GM12878 (cell line): ENCODE measurements at regions not wholly inside any gene's neighbourhood (a gene's known extent, or its start where the extent isn't known, plus 50 kb on each side); places are given as distances from the start of the nearest gene placed in this dataset.

ENCODE experiments used
- ATAC-seq: fragments of 200-7000 bp; cut with Tn5 transposase; 3 replicates; pipeline ENCODE4 v1.9.1; 2020; ENCODE audit warnings: mild to moderate bottlenecking, moderate library complexity
- BruUV-seq: library from RNA; stranded (reverse); fragments of 400-500 nt; replicated peaks from 2 replicates; lab custom pipeline; 2021; lab: Mats Ljungman, UMichigan
- CTCF ChIA-PET: fragments of 300-600 bp; sonication (Branson Sonifier 250); formaldehyde crosslinking; extraction: SDS; loops from one replicate; lab custom pipeline; 2021; ENCODE audit warnings: inconsistent platforms; lab: Yijun Ruan, JAX
- POLR2A ChIA-PET: fragments of 350-600 bp; formaldehyde crosslinking; extraction: SDS; loops from one replicate; lab custom pipeline; 2021; ENCODE audit warnings: inconsistent platforms; lab: Charles Lee
- RAD21 ChIA-PET: fragments of 300-600 bp; sonication (Branson Sonifier 250); formaldehyde crosslinking; loops from one replicate; lab custom pipeline; 2023; ENCODE audit warnings: antibody characterized with exemption; ENCODE audit not compliant: unreplicated experiment; lab: Charles Lee
- SMC1A ChIA-PET: fragments of 300-600 bp; sonication (Branson Sonifier 250); formaldehyde crosslinking; loops from one replicate; lab custom pipeline; 2023; ENCODE audit not compliant: unreplicated experiment, uncharacterized antibody; lab: Charles Lee
- DNase-seq: peaks from one replicate; pipeline ENCODE4 v3.0.0-alpha.2; 2011; ENCODE audit warnings: low read depth, low spot score
- FAIRE-seq: peaks from 3 replicates; lab custom pipeline; 2011; peaks lifted over from hg19 to GRCh38; lab: Jason Lieb, UNC
- H2AFZ ChIP-seq: 2 replicates; pipeline ENCODE4 v1.6.0; 2011; ENCODE audit warnings: low read depth, low read length, control low read depth; ENCODE audit not compliant: control insufficient read depth
- H3K27ac ChIP-seq: 2 replicates; pipeline ENCODE4 v1.5.1; 2011; ENCODE audit warnings: control low read depth; ENCODE audit not compliant: control insufficient read depth, insufficient read depth
- H3K27me3 ChIP-seq, 2 experiments: replicated peaks in 1 of 2; 2 replicates each; pipeline versions ENCODE4 v1.6.0 to v1.6.1; 2011; ENCODE audit warnings: low read length in 1 of 2; ENCODE audit not compliant: control insufficient read depth in 2 of 2, insufficient read depth in 2 of 2
- H3K36me3 ChIP-seq, 2 experiments: 2 replicates each; pipeline ENCODE4 v1.5.1; 2011; ENCODE audit warnings: low read length in 1 of 2; ENCODE audit not compliant: control insufficient read depth in 2 of 2, insufficient read depth in 2 of 2
- H3K4me1 ChIP-seq: 2 replicates; pipeline ENCODE4 v1.6.1; 2011; ENCODE audit warnings: mild to moderate bottlenecking, low read length, moderate library complexity, mixed read lengths; ENCODE audit not compliant: control insufficient read depth, insufficient read depth
- H3K4me2 ChIP-seq: 2 replicates; pipeline ENCODE4 v1.6.0; 2011; ENCODE audit warnings: control low read depth; ENCODE audit not compliant: control insufficient read depth, insufficient read depth
- H3K4me3 ChIP-seq: fragments of 200-600 bp; sonication (generic); 2 replicates; pipeline ENCODE4 v1.5.1; 2016
- H3K79me2 ChIP-seq: 2 replicates; pipeline ENCODE4 v1.6.0; 2011; ENCODE audit warnings: low read length; ENCODE audit not compliant: control insufficient read depth, insufficient read depth
- H3K9ac ChIP-seq: 2 replicates; pipeline ENCODE4 v1.8.0; 2011; ENCODE audit warnings: low read length, control low read depth, mixed read lengths; ENCODE audit not compliant: control insufficient read depth, insufficient read depth
- H3K9me3 ChIP-seq: replicated peaks from 3 replicates; pipeline ENCODE4 v1.5.1; 2011; ENCODE audit warnings: mild to moderate bottlenecking, low read length; ENCODE audit not compliant: control insufficient read depth, insufficient read depth
- H4K20me1 ChIP-seq: 2 replicates; pipeline ENCODE4 v1.6.0; 2011; ENCODE audit not compliant: control insufficient read depth, insufficient read depth
- BRCA1 ChIP-seq: IDR thresholded peaks from 2 replicates; pipeline ENCODE4 v1.6.1; 2011; ENCODE audit warnings: low read depth, low read length, improper control_type of control experiment
- JUND ChIP-seq: IDR thresholded peaks from 2 replicates; pipeline ENCODE4 v1.6.1; 2012; ENCODE audit warnings: low read depth, mild to moderate bottlenecking, low read length, improper control_type of control experiment, moderate library complexity
- RELA ChIP-seq: fragments of 450-650 bp; IDR thresholded peaks from 2 replicates; pipeline ENCODE4 v1.8.0; 2014; ENCODE audit warnings: borderline replicate concordance; ENCODE audit not compliant: partially characterized antibody
- SMC3 ChIP-seq: IDR thresholded peaks from 2 replicates; pipeline ENCODE4 v1.6.1; 2011; ENCODE audit warnings: low read length, improper control_type of control experiment, borderline replicate concordance
- SUZ12 ChIP-seq: fragments of 200-600 bp; sonication (generic); IDR thresholded peaks from one replicate; pipeline ENCODE4 v1.6.1; 2018; ENCODE audit warnings: antibody characterized with exemption, mild to moderate bottlenecking; ENCODE audit not compliant: unreplicated experiment
- ZBTB40 ChIP-seq: fragments of 450-650 bp; IDR thresholded peaks from 2 replicates; pipeline ENCODE4 v1.6.1; 2016; ENCODE audit warnings: mild to moderate bottlenecking, moderate library complexity, borderline replicate concordance
- in situ Hi-C: fragments of 300-500 bp; cut with MboI; formaldehyde crosslinking; loops from 9 replicates; pipeline ENCODE4 v1.14.3; 2018; ENCODE audit warnings: mixed read lengths
- intact Hi-C: fragments of 100-400 bp; cut with micrococcal nuclease; formaldehyde crosslinking; loops from one replicate; pipeline ENCODE4 v1.14.2; 2022; ENCODE audit not compliant: unreplicated experiment

- no peak for TF ChIP-seq ZBTB40
- no peak for TF ChIP-seq JUND
- TF ChIP-seq, all 136 proteins: peak for 0
Observed at GRCh38 chr5:27733237-27733636, 694.9 kb upstream of the CDH9 start (continued).

- SMC1A ChIA-PET, result no interaction called here
- no peak overlapping the region for H3K4me3 ChIP-seq
- RAD21 ChIA-PET, result no interaction called here
- CTCF ChIA-PET, result no interaction called here
- H3K9me3 ChIP-seq, result no peaks in the 10 kb centered on the region
- POLR2A ChIA-PET, result no interaction called here
- no peaks in the 10 kb centered on the region for H3K36me3 ChIP-seq
- no peaks in the 10 kb centered on the region for H3K79me2 ChIP-seq
- no peak overlapping the region for H2AFZ ChIP-seq
- ATAC-seq, result no peak
- in situ Hi-C loops (no loop called here), intact Hi-C loops (no loop called here)
- no peak for FAIRE-seq
- no peak overlapping the region for H3K9ac ChIP-seq
- no peak overlapping the region for H3K4me2 ChIP-seq
- DNase-seq, result no peak
- H3K4me1 ChIP-seq, result no peaks in the 10 kb centered on the region
- H4K20me1 ChIP-seq, result no peaks in the 10 kb centered on the region
- no peak overlapping the region for H3K27ac ChIP-seq
- H3K27me3 ChIP-seq, result no peaks in the 10 kb centered on the region
- no TSS peak for BruUV-seq
- no peak for TF ChIP-seq RELA
- TF ChIP-seq SUZ12, result no peak
- TF ChIP-seq SMC3, result no peak
- no peak for TF ChIP-seq BRCA1
- TF ChIP-seq, all 136 proteins: peak for 0
Observed at GRCh38 chr5:27727254-27727653, 688.9 kb upstream of the CDH9 start.
